ENCODE measurements at regions not wholly inside any gene's neighbourhood (a gene's known extent, or its start where the extent isn't known, plus 50 kb on each side); places are given as distances from the start of the nearest gene placed in this dataset.
A peak's percentile ranks its signal among the peaks of the same experiment; 100 is the strongest.

GRCh38 chr7:156220701-156221100 is 408.4 kb upstream of the SHH start (continued):
- TF ChIP-seq REST (IDR thresholded peaks at IDR 0.05) = no peak
- no peak for TF ChIP-seq FOXA2 (IDR thresholded peaks at IDR 0.05)
- TF ChIP-seq RAD21 (IDR thresholded peaks at IDR 0.05) = no peak
- TF ChIP-seq SP1 (IDR thresholded peaks at IDR 0.05) = no peak
- no peak for TF ChIP-seq NR2F2 (IDR thresholded peaks at IDR 0.05)
- TF ChIP-seq ZBTB33 (IDR thresholded peaks at IDR 0.05) = no peak
- no peak for TF ChIP-seq MAX (IDR thresholded peaks at IDR 0.05)

GRCh38 chr7:156220078-156220605 is 407.9 kb upstream of the SHH start:
- Histone ChIP-seq H3K36me3 (ENCODE audit: control insufficient read depth in 4 of 4, insufficient read depth in 3 of 4, low read depth in 1 of 4, low read length in 3 of 4) (no peaks in the 10 kb centered on the region), H3K4me1 (ENCODE audit: control insufficient read depth in 4 of 4, insufficient read depth in 4 of 4, low read length in 3 of 4) (no peaks in the 10 kb centered on the region), H3K9me3 (ENCODE audit: control insufficient read depth in 4 of 4, low read length in 3 of 4) (peaks cover 2 to 4% (median 3%) of the 10 kb centered on the region in 4 donors), H3K27me3 (ENCODE audit: control insufficient read depth in 4 of 4, insufficient read depth in 4 of 4, low read length in 3 of 4) (no peaks in the 10 kb centered on the region), H3K27ac (ENCODE audit: low read depth in 1 of 2, low read length in 2 of 2) (no peak overlapping the region), H3K4me3 (ENCODE audit: low read depth in 1 of 3, low read length in 3 of 3) (no peak overlapping the region), H3K9ac (ENCODE audit: low read depth in 1 of 2, low read length in 2 of 2) (no peak overlapping the region)
- DNase-seq (ENCODE audit: low spot score) = peak; percentile 19
- TF ChIP-seq RXRA (IDR thresholded peaks at IDR 0.05) = no peak
- TF ChIP-seq ATF3 (IDR thresholded peaks at IDR 0.05) = no peak
- TF ChIP-seq HNF4A (conservative IDR thresholded peaks at IDR 0.05) = no peak
- TF ChIP-seq REST (IDR thresholded peaks at IDR 0.05) = no peak
- TF ChIP-seq JUND (IDR thresholded peaks at IDR 0.05) = no peak
- no peak for TF ChIP-seq FOXA1 (IDR thresholded peaks at IDR 0.05)
- 86% methylated on average over 16 of the region's 16 CpGs for WGBS
